GM12878 (cell line): ENCODE measurements at regions not wholly inside any gene's neighbourhood (a gene's known extent, or its start where the extent isn't known, plus 50 kb on each side); places are given as distances from the start of the nearest gene placed in this dataset.

ENCODE experiments used
- ATAC-seq: fragments of 200-7000 bp; cut with Tn5 transposase; 3 replicates; pipeline ENCODE4 v1.9.1; 2020; ENCODE audit warnings: mild to moderate bottlenecking, moderate library complexity
- BruUV-seq: library from RNA; stranded (reverse); fragments of 400-500 nt; replicated peaks from 2 replicates; lab custom pipeline; 2021; lab: Mats Ljungman, UMichigan
- CTCF ChIA-PET: fragments of 300-600 bp; sonication (Branson Sonifier 250); formaldehyde crosslinking; extraction: SDS; loops from one replicate; lab custom pipeline; 2021; ENCODE audit warnings: inconsistent platforms; lab: Yijun Ruan, JAX
- POLR2A ChIA-PET: fragments of 350-600 bp; formaldehyde crosslinking; extraction: SDS; loops from one replicate; lab custom pipeline; 2021; ENCODE audit warnings: inconsistent platforms; lab: Charles Lee
- RAD21 ChIA-PET: fragments of 300-600 bp; sonication (Branson Sonifier 250); formaldehyde crosslinking; loops from one replicate; lab custom pipeline; 2023; ENCODE audit warnings: antibody characterized with exemption; ENCODE audit not compliant: unreplicated experiment; lab: Charles Lee
- SMC1A ChIA-PET: fragments of 300-600 bp; sonication (Branson Sonifier 250); formaldehyde crosslinking; loops from one replicate; lab custom pipeline; 2023; ENCODE audit not compliant: unreplicated experiment, uncharacterized antibody; lab: Charles Lee
- DNase-seq: peaks from one replicate; pipeline ENCODE4 v3.0.0-alpha.2; 2011; ENCODE audit warnings: low read depth, low spot score
- FAIRE-seq: peaks from 3 replicates; lab custom pipeline; 2011; peaks lifted over from hg19 to GRCh38; lab: Jason Lieb, UNC
- H2AFZ ChIP-seq: 2 replicates; pipeline ENCODE4 v1.6.0; 2011; ENCODE audit warnings: low read depth, low read length, control low read depth; ENCODE audit not compliant: control insufficient read depth
- H3K27ac ChIP-seq: 2 replicates; pipeline ENCODE4 v1.5.1; 2011; ENCODE audit warnings: control low read depth; ENCODE audit not compliant: control insufficient read depth, insufficient read depth
- H3K27me3 ChIP-seq, 2 experiments: replicated peaks in 1 of 2; 2 replicates each; pipeline versions ENCODE4 v1.6.0 to v1.6.1; 2011; ENCODE audit warnings: low read length in 1 of 2; ENCODE audit not compliant: control insufficient read depth in 2 of 2, insufficient read depth in 2 of 2
- H3K36me3 ChIP-seq, 2 experiments: 2 replicates each; pipeline ENCODE4 v1.5.1; 2011; ENCODE audit warnings: low read length in 1 of 2; ENCODE audit not compliant: control insufficient read depth in 2 of 2, insufficient read depth in 2 of 2
- H3K4me1 ChIP-seq: 2 replicates; pipeline ENCODE4 v1.6.1; 2011; ENCODE audit warnings: mild to moderate bottlenecking, low read length, moderate library complexity, mixed read lengths; ENCODE audit not compliant: control insufficient read depth, insufficient read depth
- H3K4me2 ChIP-seq: 2 replicates; pipeline ENCODE4 v1.6.0; 2011; ENCODE audit warnings: control low read depth; ENCODE audit not compliant: control insufficient read depth, insufficient read depth
- H3K4me3 ChIP-seq: fragments of 200-600 bp; sonication (generic); 2 replicates; pipeline ENCODE4 v1.5.1; 2016
- H3K79me2 ChIP-seq: 2 replicates; pipeline ENCODE4 v1.6.0; 2011; ENCODE audit warnings: low read length; ENCODE audit not compliant: control insufficient read depth, insufficient read depth
- H3K9ac ChIP-seq: 2 replicates; pipeline ENCODE4 v1.8.0; 2011; ENCODE audit warnings: low read length, control low read depth, mixed read lengths; ENCODE audit not compliant: control insufficient read depth, insufficient read depth
- H3K9me3 ChIP-seq: replicated peaks from 3 replicates; pipeline ENCODE4 v1.5.1; 2011; ENCODE audit warnings: mild to moderate bottlenecking, low read length; ENCODE audit not compliant: control insufficient read depth, insufficient read depth
- H4K20me1 ChIP-seq: 2 replicates; pipeline ENCODE4 v1.6.0; 2011; ENCODE audit not compliant: control insufficient read depth, insufficient read depth
- BRCA1 ChIP-seq: IDR thresholded peaks from 2 replicates; pipeline ENCODE4 v1.6.1; 2011; ENCODE audit warnings: low read depth, low read length, improper control_type of control experiment
- CBFB ChIP-seq: IDR thresholded peaks from 2 replicates; pipeline ENCODE4 v1.6.1; 2016; ENCODE audit warnings: antibody characterized with exemption, low read depth
- CHD2 ChIP-seq: IDR thresholded peaks from 2 replicates; pipeline ENCODE4 v1.6.1; 2011; ENCODE audit warnings: low read depth, low read length, improper control_type of control experiment, borderline replicate concordance
- E2F4 ChIP-seq: IDR thresholded peaks from 2 replicates; pipeline ENCODE4 v1.6.1; 2012; ENCODE audit warnings: low read depth, low read length, improper control_type of control experiment
- E4F1 ChIP-seq: fragments of 450-650 bp; IDR thresholded peaks from 2 replicates; pipeline ENCODE4 v1.6.1; 2018; ENCODE audit warnings: borderline replicate concordance, mild to moderate bottlenecking; ENCODE audit not compliant: partially characterized antibody
- ETV6 ChIP-seq, 2 experiments: fragments of 450-650 bp in 1 of 2; IDR thresholded peaks in 1 of 2; conservative IDR thresholded peaks in 1 of 2; 2 replicates each; pipeline ENCODE4 v1.6.1; 2014; ENCODE audit warnings: antibody characterized with exemption in 1 of 2, borderline replicate concordance in 1 of 2, low read depth in 1 of 2, mild to moderate bottlenecking in 1 of 2, moderate library complexity in 1 of 2
- HSF1 ChIP-seq: fragments of 150-350 bp; IDR thresholded peaks from 2 replicates; pipeline ENCODE4 v1.6.1; 2014; ENCODE audit warnings: mild to moderate bottlenecking, low read depth, low read length
- IRF4 ChIP-seq: IDR thresholded peaks from 2 replicates; pipeline ENCODE4 v1.6.1; 2011; ENCODE audit warnings: low read depth, low read length
- JUNB ChIP-seq: IDR thresholded peaks from 2 replicates; pipeline ENCODE4 v1.6.1; 2016; ENCODE audit warnings: antibody characterized with exemption, mild to moderate bottlenecking
- KAT2A ChIP-seq: conservative IDR thresholded peaks from 2 replicates; pipeline ENCODE4 v1.6.1; 2011; ENCODE audit warnings: low read depth, low read length; ENCODE audit not compliant: control insufficient read depth
- PBX3 ChIP-seq: IDR thresholded peaks from 2 replicates; pipeline ENCODE4 v1.6.1; 2011; ENCODE audit warnings: mild to moderate bottlenecking, low read depth, low read length, moderate library complexity; ENCODE audit not compliant: insufficient replicate concordance
- PML ChIP-seq: IDR thresholded peaks from 2 replicates; pipeline ENCODE4 v1.6.1; 2012; ENCODE audit warnings: low read length, inconsistent platforms
- SIX5 ChIP-seq: IDR thresholded peaks from 2 replicates; pipeline ENCODE4 v1.6.1; 2011; ENCODE audit warnings: mild to moderate bottlenecking, low read depth, low read length, moderate library complexity; ENCODE audit not compliant: severe bottlenecking
- SMAD1 ChIP-seq: fragments of 450-650 bp; IDR thresholded peaks from 2 replicates; pipeline ENCODE4 v1.6.1; 2018; ENCODE audit warnings: mild to moderate bottlenecking, low read depth; ENCODE audit not compliant: partially characterized antibody
- SREBF2 ChIP-seq: IDR thresholded peaks from 2 replicates; pipeline ENCODE4 v1.6.1; 2012; ENCODE audit warnings: mild to moderate bottlenecking, low read length
- TAF1 ChIP-seq: IDR thresholded peaks from 2 replicates; pipeline ENCODE4 v1.6.1; 2011; ENCODE audit warnings: mild to moderate bottlenecking, low read depth, low read length, borderline replicate concordance
- TCF7 ChIP-seq: IDR thresholded peaks from 2 replicates; pipeline ENCODE4 v1.6.1; 2014; ENCODE audit warnings: antibody characterized with exemption, borderline replicate concordance
- WGBS: methylation state at CpG from one replicate; pipeline ENCODE4 v1.1.6; 2016; ENCODE audit warnings: low lambda C conversion rate; ENCODE audit not compliant: insufficient replicate concordance, insufficient coverage; ENCODE audit errors: missing lambda C conversion rate; 5-methylcytosine and 5-hydroxymethylcytosine counted together
- in situ Hi-C: fragments of 300-500 bp; cut with MboI; formaldehyde crosslinking; loops from 9 replicates; pipeline ENCODE4 v1.14.3; 2018; ENCODE audit warnings: mixed read lengths
- intact Hi-C: fragments of 100-400 bp; cut with micrococcal nuclease; formaldehyde crosslinking; loops from one replicate; pipeline ENCODE4 v1.14.2; 2022; ENCODE audit not compliant: unreplicated experiment

GRCh38 chr10:89144836-89145235 is 62.3 kb downstream of the CH25H start:
- CTCF ChIA-PET: interaction anchor here (0.7 to 1.0 kb wide), 2 partner anchors 19 to 73 kb away, joined by 3 read pairs; no protein-coding TSS in a partner anchor
- Histone ChIP-seq H3K4me2 (no peak overlapping the region), H3K9ac (no peak overlapping the region), H3K27me3 (no peaks in the 10 kb centered on the region), H2AFZ (no peak overlapping the region), H3K27ac (no peak overlapping the region), H4K20me1 (no peaks in the 10 kb centered on the region), H3K36me3 (no peaks in the 10 kb centered on the region), H3K9me3 (no peaks in the 10 kb centered on the region; the same call in 2 of the 3 replicates), H3K4me3 (no peak overlapping the region), H3K4me1 (no peaks in the 10 kb centered on the region), H3K79me2 (no peaks in the 10 kb centered on the region)
- no peak for FAIRE-seq
- TF ChIP-seq TCF7 (no peak), CHD2 (no peak), CBFB (no peak), SREBF2 (no peak), HSF1 (no peak), ETV6 (conservative IDR thresholded peaks at IDR 0.05 in 1 of 2, IDR thresholded peaks at IDR 0.05 in 1 of 2; ENCODE audit: borderline replicate concordance in 1 of 2, low read depth in 1 of 2) (no peak), PML (no peak), E4F1 (no peak), SMAD1 (no peak), SIX5 (no peak), E2F4 (no peak), JUNB (no peak), IRF4 (no peak), KAT2A (no peak), PBX3 (no peak), BRCA1 (no peak), TAF1 (no peak)
- SMC1A ChIA-PET: interaction anchor here (0.7 to 2.3 kb wide), 6 partner anchors 13 to 147 kb away, joined by 3 to 9 read pairs (median 3); no protein-coding TSS in a partner anchor
- DNase-seq: no peak
- RAD21 ChIA-PET: no interaction called here
- no peak for ATAC-seq
- in situ Hi-C loops (no loop called here), intact Hi-C loops (no loop called here)
- whole genome bisulfite sequencing: 38% methylated on average over 4 of the region's 4 CpGs
- POLR2A ChIA-PET: no interaction called here
- no TSS peak for BruUV-seq
